HepG2 (cell line): ENCODE measurements at regions not wholly inside any gene's neighbourhood (a gene's known extent, or its start where the extent isn't known, plus 50 kb on each side); places are given as distances from the start of the nearest gene placed in this dataset.

ENCODE experiments used
- CAMTA2 ChIP-seq: sonication (generic); formaldehyde crosslinking; IDR thresholded peaks from 2 replicates; pipeline ENCODE4 v1.4.0; 2020; ENCODE audit warnings: mild to moderate bottlenecking, missing genetic modification reagents, borderline replicate concordance
- GFI1 ChIP-seq: sonication (generic); formaldehyde crosslinking; IDR thresholded peaks from 2 replicates; pipeline ENCODE4 v1.5.0; 2020; ENCODE audit warnings: missing genetic modification reagents, mild to moderate bottlenecking, borderline replicate concordance
- MIER2 ChIP-seq: IDR thresholded peaks from 2 replicates; pipeline ENCODE4 v1.6.1; 2016; ENCODE audit warnings: missing biosample characterization, missing genetic modification reagents
- SAFB2 ChIP-seq: sonication (generic); formaldehyde crosslinking; IDR thresholded peaks from 2 replicates; pipeline ENCODE4 v1.5.1; 2020; ENCODE audit warnings: missing genetic modification reagents, low read depth, mild to moderate bottlenecking, borderline replicate concordance
- SCMH1 ChIP-seq: sonication (generic); formaldehyde crosslinking; IDR thresholded peaks from 2 replicates; pipeline ENCODE4 v1.9.0; 2021; ENCODE audit warnings: missing genetic modification reagents, mild to moderate bottlenecking, borderline replicate concordance
- ZBTB43 ChIP-seq: sonication (generic); formaldehyde crosslinking; conservative IDR thresholded peaks from 2 replicates; pipeline ENCODE4 v1.4.0; 2020; ENCODE audit warnings: missing genetic modification reagents
- ZNF292 ChIP-seq: sonication (generic); formaldehyde crosslinking; IDR thresholded peaks from 2 replicates; pipeline ENCODE4 v1.8.1; 2022; ENCODE audit warnings: mild to moderate bottlenecking, low read depth, missing genetic modification reagents, borderline replicate concordance
- ZNF501 ChIP-seq: sonication (generic); formaldehyde crosslinking; IDR thresholded peaks from 2 replicates; pipeline ENCODE4 v1.5.1; 2020; ENCODE audit warnings: mild to moderate bottlenecking, moderate library complexity, missing genetic modification reagents
- ZXDC ChIP-seq: sonication (generic); formaldehyde crosslinking; IDR thresholded peaks from 2 replicates; pipeline ENCODE4 v1.5.0; 2020; ENCODE audit warnings: mild to moderate bottlenecking, missing genetic modification reagents
- TF ChIP-seq, protein P1 (sequence below): sonication (generic); formaldehyde crosslinking; IDR thresholded peaks from 2 replicates; pipeline ENCODE4 v1.4.0; 2020; ENCODE audit warnings: missing genetic modification reagents
- TF ChIP-seq, protein P2 (sequence below): IDR thresholded peaks from 2 replicates; pipeline ENCODE4 v1.6.1; 2016; ENCODE audit warnings: low read depth
- TF ChIP-seq, protein P3 (sequence below): sonication (generic); formaldehyde crosslinking; IDR thresholded peaks from 2 replicates; pipeline ENCODE4 v1.8.0; 2022; ENCODE audit warnings: missing genetic modification reagents, mild to moderate bottlenecking, moderate library complexity, borderline replicate concordance
- TF ChIP-seq, protein P4 (sequence below): IDR thresholded peaks from 2 replicates; pipeline ENCODE4 v1.6.1; 2016; ENCODE audit warnings: missing biosample characterization, missing genetic modification reagents, low read depth

- TF ChIP-seq, protein P1, sequence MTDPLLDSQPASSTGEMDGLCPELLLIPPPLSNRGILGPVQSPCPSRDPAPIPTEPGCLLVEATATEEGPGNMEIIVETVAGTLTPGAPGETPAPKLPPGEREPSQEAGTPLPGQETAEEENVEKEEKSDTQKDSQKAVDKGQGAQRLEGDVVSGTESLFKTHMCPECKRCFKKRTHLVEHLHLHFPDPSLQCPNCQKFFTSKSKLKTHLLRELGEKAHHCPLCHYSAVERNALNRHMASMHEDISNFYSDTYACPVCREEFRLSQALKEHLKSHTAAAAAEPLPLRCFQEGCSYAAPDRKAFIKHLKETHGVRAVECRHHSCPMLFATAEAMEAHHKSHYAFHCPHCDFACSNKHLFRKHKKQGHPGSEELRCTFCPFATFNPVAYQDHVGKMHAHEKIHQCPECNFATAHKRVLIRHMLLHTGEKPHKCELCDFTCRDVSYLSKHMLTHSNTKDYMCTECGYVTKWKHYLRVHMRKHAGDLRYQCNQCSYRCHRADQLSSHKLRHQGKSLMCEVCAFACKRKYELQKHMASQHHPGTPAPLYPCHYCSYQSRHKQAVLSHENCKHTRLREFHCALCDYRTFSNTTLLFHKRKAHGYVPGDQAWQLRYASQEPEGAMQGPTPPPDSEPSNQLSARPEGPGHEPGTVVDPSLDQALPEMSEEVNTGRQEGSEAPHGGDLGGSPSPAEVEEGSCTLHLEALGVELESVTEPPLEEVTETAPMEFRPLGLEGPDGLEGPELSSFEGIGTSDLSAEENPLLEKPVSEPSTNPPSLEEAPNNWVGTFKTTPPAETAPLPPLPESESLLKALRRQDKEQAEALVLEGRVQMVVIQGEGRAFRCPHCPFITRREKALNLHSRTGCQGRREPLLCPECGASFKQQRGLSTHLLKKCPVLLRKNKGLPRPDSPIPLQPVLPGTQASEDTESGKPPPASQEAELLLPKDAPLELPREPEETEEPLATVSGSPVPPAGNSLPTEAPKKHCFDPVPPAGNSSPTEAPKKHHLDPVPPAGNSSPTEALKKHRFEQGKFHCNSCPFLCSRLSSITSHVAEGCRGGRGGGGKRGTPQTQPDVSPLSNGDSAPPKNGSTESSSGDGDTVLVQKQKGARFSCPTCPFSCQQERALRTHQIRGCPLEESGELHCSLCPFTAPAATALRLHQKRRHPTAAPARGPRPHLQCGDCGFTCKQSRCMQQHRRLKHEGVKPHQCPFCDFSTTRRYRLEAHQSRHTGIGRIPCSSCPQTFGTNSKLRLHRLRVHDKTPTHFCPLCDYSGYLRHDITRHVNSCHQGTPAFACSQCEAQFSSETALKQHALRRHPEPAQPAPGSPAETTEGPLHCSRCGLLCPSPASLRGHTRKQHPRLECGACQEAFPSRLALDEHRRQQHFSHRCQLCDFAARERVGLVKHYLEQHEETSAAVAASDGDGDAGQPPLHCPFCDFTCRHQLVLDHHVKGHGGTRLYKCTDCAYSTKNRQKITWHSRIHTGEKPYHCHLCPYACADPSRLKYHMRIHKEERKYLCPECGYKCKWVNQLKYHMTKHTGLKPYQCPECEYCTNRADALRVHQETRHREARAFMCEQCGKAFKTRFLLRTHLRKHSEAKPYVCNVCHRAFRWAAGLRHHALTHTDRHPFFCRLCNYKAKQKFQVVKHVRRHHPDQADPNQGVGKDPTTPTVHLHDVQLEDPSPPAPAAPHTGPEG: no peak
- TF ChIP-seq CAMTA2 (CRISPR knock-in tag): no peak
- peak; percentile 92 for TF ChIP-seq ZNF292 (CRISPR knock-in tag)
- TF ChIP-seq, protein P2, sequence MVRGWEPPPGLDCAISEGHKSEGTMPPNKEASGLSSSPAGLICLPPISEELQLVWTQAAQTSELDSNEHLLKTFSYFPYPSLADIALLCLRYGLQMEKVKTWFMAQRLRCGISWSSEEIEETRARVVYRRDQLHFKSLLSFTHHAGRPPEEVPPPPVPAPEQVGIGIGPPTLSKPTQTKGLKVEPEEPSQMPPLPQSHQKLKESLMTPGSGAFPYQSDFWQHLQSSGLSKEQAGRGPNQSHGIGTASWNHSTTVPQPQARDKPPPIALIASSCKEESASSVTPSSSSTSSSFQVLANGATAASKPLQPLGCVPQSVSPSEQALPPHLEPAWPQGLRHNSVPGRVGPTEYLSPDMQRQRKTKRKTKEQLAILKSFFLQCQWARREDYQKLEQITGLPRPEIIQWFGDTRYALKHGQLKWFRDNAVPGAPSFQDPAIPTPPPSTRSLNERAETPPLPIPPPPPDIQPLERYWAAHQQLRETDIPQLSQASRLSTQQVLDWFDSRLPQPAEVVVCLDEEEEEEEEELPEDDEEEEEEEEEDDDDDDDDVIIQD (CRISPR knock-in tag): no peak
- TF ChIP-seq ZBTB43 (CRISPR knock-in tag): no peak
- peak; percentile 76; the same call in 1 of the 2 replicates for TF ChIP-seq ZXDC (CRISPR knock-in tag)
- TF ChIP-seq, protein P3, sequence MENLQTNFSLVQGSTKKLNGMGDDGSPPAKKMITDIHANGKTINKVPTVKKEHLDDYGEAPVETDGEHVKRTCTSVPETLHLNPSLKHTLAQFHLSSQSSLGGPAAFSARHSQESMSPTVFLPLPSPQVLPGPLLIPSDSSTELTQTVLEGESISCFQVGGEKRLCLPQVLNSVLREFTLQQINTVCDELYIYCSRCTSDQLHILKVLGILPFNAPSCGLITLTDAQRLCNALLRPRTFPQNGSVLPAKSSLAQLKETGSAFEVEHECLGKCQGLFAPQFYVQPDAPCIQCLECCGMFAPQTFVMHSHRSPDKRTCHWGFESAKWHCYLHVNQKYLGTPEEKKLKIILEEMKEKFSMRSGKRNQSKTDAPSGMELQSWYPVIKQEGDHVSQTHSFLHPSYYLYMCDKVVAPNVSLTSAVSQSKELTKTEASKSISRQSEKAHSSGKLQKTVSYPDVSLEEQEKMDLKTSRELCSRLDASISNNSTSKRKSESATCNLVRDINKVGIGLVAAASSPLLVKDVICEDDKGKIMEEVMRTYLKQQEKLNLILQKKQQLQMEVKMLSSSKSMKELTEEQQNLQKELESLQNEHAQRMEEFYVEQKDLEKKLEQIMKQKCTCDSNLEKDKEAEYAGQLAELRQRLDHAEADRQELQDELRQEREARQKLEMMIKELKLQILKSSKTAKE (CRISPR knock-in tag): no peak; the same call in 1 of the 2 replicates
- no peak for TF ChIP-seq MIER2 (CRISPR knock-in tag)
- no peak for TF ChIP-seq SCMH1 (CRISPR knock-in tag)
- no peak for TF ChIP-seq SAFB2
- no peak for TF ChIP-seq GFI1
- TF ChIP-seq, protein P4, sequence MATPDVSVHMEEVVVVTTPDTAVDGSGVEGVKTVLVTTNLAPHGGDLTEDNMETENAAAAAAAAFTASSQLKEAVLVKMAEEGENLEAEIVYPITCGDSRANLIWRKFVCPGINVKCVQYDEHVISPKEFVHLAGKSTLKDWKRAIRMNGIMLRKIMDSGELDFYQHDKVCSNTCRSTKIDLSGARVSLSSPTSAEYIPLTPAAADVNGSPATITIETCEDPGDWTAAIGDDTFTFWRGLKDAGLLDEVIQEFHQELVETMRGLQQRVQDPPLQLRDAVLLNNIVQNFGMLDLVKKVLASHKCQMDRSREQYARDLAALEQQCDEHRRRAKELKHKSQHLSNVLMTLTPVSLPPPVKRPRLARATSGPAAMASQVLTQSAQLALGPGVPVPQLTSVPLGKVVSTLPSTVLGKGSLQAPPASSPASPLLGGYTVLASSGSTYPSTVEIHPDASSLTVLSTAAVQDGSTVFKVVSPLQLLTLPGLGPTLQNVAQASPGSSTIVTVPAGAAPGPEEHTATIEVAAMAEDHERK (CRISPR knock-in tag): no peak
- 0 out of 2 replicates have a peak, but pooled peaks have one; percentile 21 for TF ChIP-seq ZNF501 (CRISPR knock-in tag)
Observed at GRCh38 chr12:124509676-124510300, 57.6 kb downstream of the NCOR2 start (continued).
